CD14-positive monocyte (primary cell): ENCODE measurements at regions not wholly inside any gene's neighbourhood (a gene's known extent, or its start where the extent isn't known, plus 50 kb on each side); places are given as distances from the start of the nearest gene placed in this dataset.
A peak's percentile ranks its signal among the peaks of the same experiment; 100 is the strongest.
"Not testable (repeated sequence)": the region's sequence is repeated elsewhere in the genome, so short reads cannot be mapped to it uniquely, and the experiment has no call there.

ENCODE experiments used
- DNase-seq, 3 donors: peaks; one replicate each; pipeline ENCODE4 v3.0.0-alpha.2; 2011 to 2022
- H2AFZ ChIP-seq: 2 replicates; pipeline ENCODE4 v1.6.0; 2012; ENCODE audit warnings: mild to moderate bottlenecking, low read depth, low read length, inconsistent platforms; ENCODE audit not compliant: insufficient read depth, poor library complexity, severe bottlenecking
- H3K27ac ChIP-seq, 2 donors: 1 replicate in 1 of 2; 2 replicates in 1 of 2; pipeline ENCODE4 v1.5.1; 2012 to 2013; ENCODE audit warnings: low read length in 2 of 2, control low read depth in 1 of 2, inconsistent platforms in 1 of 2, low read depth in 1 of 2, mild to moderate bottlenecking in 1 of 2
- H3K27me3 ChIP-seq, 2 donors: one replicate each; pipeline versions ENCODE4 v1.6.0 to v1.6.1; 2011 to 2013; ENCODE audit warnings: low read length in 2 of 2; ENCODE audit not compliant: control insufficient read depth in 2 of 2, insufficient read depth in 2 of 2
- H3K36me3 ChIP-seq, 2 donors: replicated peaks in 1 of 2; 1 replicate in 1 of 2; 2 replicates in 1 of 2; pipeline versions ENCODE4 v1.5.1 to v1.6.1; 2012 to 2013; ENCODE audit warnings: low read length in 2 of 2, control low read depth in 1 of 2, inconsistent platforms in 1 of 2, mild to moderate bottlenecking in 1 of 2; ENCODE audit not compliant: insufficient read depth in 2 of 2, control insufficient read depth in 1 of 2
- H3K4me1 ChIP-seq, 2 donors: 1 replicate in 1 of 2; 2 replicates in 1 of 2; pipeline versions ENCODE4 v1.5.1 to v1.6.1; 2012 to 2013; ENCODE audit warnings: low read length in 2 of 2, control low read depth in 1 of 2, inconsistent platforms in 1 of 2, mild to moderate bottlenecking in 1 of 2, moderate library complexity in 1 of 2; ENCODE audit not compliant: insufficient read depth in 2 of 2, control insufficient read depth in 1 of 2
- H3K4me2 ChIP-seq: replicated peaks from 2 replicates; pipeline ENCODE3; 2012; ENCODE audit warnings: low read length, moderate library complexity, mild to moderate bottlenecking; ENCODE audit not compliant: poor library complexity, severe bottlenecking; ENCODE audit errors: extremely low read depth
- H3K4me3 ChIP-seq, 3 experiments: fragments of 200-600 bp in 1 of 3; sonication (generic) in 1 of 3; replicated peaks in 1 of 3; 1 replicate in 2 of 3; 2 replicates in 1 of 3; pipeline ENCODE4 v1.5.1; 2011 to 2013; ENCODE audit warnings: low read length in 3 of 3, mild to moderate bottlenecking in 3 of 3, control low read depth in 2 of 3, low read depth in 2 of 3, inconsistent platforms in 1 of 3, moderate library complexity in 1 of 3
- H3K79me2 ChIP-seq: 2 replicates; pipeline ENCODE4 v1.6.0; 2012; ENCODE audit warnings: mild to moderate bottlenecking, control low read depth, inconsistent platforms, low read length, moderate library complexity; ENCODE audit not compliant: insufficient read depth
- H3K9ac ChIP-seq: 2 replicates; pipeline ENCODE4 v1.6.0; 2017; ENCODE audit warnings: low read length, mild to moderate bottlenecking; ENCODE audit not compliant: insufficient read depth, poor library complexity, severe bottlenecking
- H3K9me3 ChIP-seq, 2 donors: replicated peaks in 1 of 2; 1 replicate in 1 of 2; 2 replicates in 1 of 2; pipeline versions ENCODE4 v1.5.1 to v1.6.1; 2012 to 2013; ENCODE audit warnings: low read length in 2 of 2, control low read depth in 1 of 2; ENCODE audit not compliant: control insufficient read depth in 1 of 2, insufficient read depth in 1 of 2
- H4K20me1 ChIP-seq: 2 replicates; pipeline ENCODE4 v1.6.0; 2012; ENCODE audit warnings: mild to moderate bottlenecking, low read length, control low read depth, moderate library complexity; ENCODE audit not compliant: insufficient read depth
- H3K27ac Mint-ChIP-seq, 7 donors: one replicate each; pipeline ENCODE4 v1.8.0; 2020; ENCODE audit warnings: mild to moderate bottlenecking in 7 of 7, mixed read lengths in 7 of 7, moderate library complexity in 6 of 7, inconsistent platforms in 2 of 7
- H3K27me3 Mint-ChIP-seq, 3 donors: one replicate each; pipeline ENCODE4 v1.8.0; 2021 to 2022; ENCODE audit warnings: low read depth in 3 of 3, mild to moderate bottlenecking in 3 of 3, mixed read lengths in 3 of 3, moderate library complexity in 3 of 3, inconsistent platforms in 1 of 3
- H3K36me3 Mint-ChIP-seq, 2 donors: one replicate each; pipeline ENCODE4 v1.8.0; 2020; ENCODE audit warnings: mixed read lengths in 2 of 2, inconsistent platforms in 1 of 2, mild to moderate bottlenecking in 1 of 2
- H3K4me1 Mint-ChIP-seq: one replicate; pipeline ENCODE4 v1.8.0; 2020; ENCODE audit warnings: mild to moderate bottlenecking, mixed read lengths
- H3K4me3 Mint-ChIP-seq, 2 donors: one replicate each; pipeline ENCODE4 v1.8.0; 2020; ENCODE audit warnings: mild to moderate bottlenecking in 2 of 2, mixed read lengths in 2 of 2, moderate library complexity in 1 of 2
- H3K9me3 Mint-ChIP-seq, 7 donors: one replicate each; pipeline ENCODE4 v1.8.0; 2020 to 2022; ENCODE audit warnings: mixed read lengths in 7 of 7, mild to moderate bottlenecking in 6 of 7, moderate library complexity in 6 of 7, inconsistent platforms in 2 of 7
- WGBS: methylation state at CpG from one replicate; pipeline ENCODE4 v1.1.5; 2013; ENCODE audit warnings: missing lambda C conversion rate; ENCODE audit not compliant: insufficient coverage; 5-methylcytosine and 5-hydroxymethylcytosine counted together
- intact Hi-C, 2 donors: fragments of 100-400 bp; cut with micrococcal nuclease; formaldehyde crosslinking; loops; one replicate each; pipeline versions ENCODE4 v1.15.0 to v1.15.1; 2023
- TF ChIP-seq, protein P1 (sequence below): fragments of 200-600 bp; IDR thresholded peaks from one replicate; pipeline ENCODE4 v1.8.0; 2022; ENCODE audit warnings: antibody characterized with exemption, mild to moderate bottlenecking

DNA sequence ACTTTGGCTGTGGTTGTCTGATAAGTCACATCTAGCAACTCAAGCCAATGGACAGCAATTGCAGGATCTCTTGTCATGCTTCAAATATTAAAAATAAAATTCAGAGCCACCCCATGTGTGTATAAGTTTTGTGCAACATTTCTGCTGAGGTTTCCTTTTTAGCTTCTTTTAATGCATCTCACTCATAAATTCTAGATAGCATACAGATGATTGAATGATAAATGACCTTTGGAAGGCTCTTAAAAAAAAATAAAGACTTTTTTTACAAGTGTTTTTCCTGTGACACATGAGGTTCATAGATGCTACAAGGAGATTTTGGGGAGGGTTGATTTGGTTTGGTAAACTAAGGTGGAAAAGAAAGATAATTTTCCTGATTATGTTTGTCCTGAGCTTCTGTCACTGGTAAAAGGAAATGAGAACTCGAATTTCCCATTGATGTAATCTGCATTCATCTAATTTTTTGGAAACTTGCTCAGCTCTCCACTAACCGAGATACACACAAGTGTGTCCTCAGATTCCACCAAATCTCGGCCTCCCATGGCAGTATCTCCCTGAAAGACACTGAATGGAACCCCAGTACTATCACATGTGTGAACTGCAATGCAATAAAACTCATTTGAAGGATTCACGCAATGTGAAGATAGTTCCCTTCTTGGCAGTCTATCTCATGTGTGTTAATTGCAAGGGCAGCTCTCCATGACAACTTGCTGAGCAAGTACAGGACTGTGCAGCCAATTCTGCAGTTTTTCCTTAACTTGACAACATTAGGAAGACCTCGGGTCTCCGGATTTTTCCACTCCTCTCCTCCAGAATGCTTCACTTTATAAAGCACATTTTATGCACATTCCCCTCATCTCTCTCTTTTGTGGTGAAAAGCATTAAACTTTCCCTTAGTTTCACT lies 185.4 kb upstream of the PFKP start:
- Histone ChIP-seq H3K36me3 (no peaks in the 10 kb centered on the region), H3K4me3 (no peak overlapping the region), H3K4me1 (peaks cover 13 to 20% of the 10 kb centered on the region in 2 donors), H4K20me1 (no peaks in the 10 kb centered on the region), H3K27me3 (no peaks in the 10 kb centered on the region), H3K9ac (no peak overlapping the region), H3K9me3 (no peaks in the 10 kb centered on the region), H3K79me2 (no peaks in the 10 kb centered on the region), H3K4me2 (no peak overlapping the region), H2AFZ (no peak overlapping the region), H3K27ac (no peak overlapping the region)
- TF ChIP-seq, protein P1, sequence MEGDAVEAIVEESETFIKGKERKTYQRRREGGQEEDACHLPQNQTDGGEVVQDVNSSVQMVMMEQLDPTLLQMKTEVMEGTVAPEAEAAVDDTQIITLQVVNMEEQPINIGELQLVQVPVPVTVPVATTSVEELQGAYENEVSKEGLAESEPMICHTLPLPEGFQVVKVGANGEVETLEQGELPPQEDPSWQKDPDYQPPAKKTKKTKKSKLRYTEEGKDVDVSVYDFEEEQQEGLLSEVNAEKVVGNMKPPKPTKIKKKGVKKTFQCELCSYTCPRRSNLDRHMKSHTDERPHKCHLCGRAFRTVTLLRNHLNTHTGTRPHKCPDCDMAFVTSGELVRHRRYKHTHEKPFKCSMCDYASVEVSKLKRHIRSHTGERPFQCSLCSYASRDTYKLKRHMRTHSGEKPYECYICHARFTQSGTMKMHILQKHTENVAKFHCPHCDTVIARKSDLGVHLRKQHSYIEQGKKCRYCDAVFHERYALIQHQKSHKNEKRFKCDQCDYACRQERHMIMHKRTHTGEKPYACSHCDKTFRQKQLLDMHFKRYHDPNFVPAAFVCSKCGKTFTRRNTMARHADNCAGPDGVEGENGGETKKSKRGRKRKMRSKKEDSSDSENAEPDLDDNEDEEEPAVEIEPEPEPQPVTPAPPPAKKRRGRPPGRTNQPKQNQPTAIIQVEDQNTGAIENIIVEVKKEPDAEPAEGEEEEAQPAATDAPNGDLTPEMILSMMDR, result no peak
- Mint-ChIP-seq H3K27ac (no peak overlapping the region), H3K36me3 (no peaks in the 10 kb centered on the region), H3K4me1 (peaks cover 12% of the 10 kb centered on the region), H3K9me3 (peaks cover 0 to 4% (median 0%) of the 10 kb centered on the region in 7 donors), H3K27me3 (peaks cover 1 to 3% (median 1%) of the 10 kb centered on the region in 3 donors), H3K4me3 (peak overlapping the region in 1 of 2 donors; percentile 3)
- no peak for DNase-seq
- WGBS, result 94% methylated on average over 4 of the region's 6 CpGs
- intact Hi-C loops, result no loop called here

DNA sequence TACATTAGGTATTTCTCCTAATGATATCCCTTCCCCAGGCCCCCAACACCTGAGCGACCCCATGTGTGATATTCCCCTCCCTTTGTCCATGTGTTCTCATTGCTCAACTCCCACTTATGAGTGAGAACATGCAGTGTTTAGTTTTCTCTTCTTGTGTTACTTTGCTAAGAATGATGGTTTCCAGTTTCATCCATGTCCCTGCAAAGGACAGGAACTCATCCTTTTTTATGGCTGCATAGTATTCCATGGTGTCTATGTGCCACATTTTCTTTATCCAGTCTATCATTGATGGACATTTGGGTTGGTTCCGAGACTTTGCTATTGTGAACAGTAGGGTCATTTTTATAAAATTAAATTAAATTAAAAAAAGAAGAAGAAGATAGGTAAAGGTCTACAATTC lies 187.3 kb upstream of the PFKP start:
- H3K4me2 ChIP-seq, H3K27me3 ChIP-seq, H3K27ac Mint-ChIP-seq, H3K9ac ChIP-seq, H3K4me1 Mint-ChIP-seq, H4K20me1 ChIP-seq, H3K27me3 Mint-ChIP-seq, H3K4me3 Mint-ChIP-seq, H3K9me3 ChIP-seq, H3K36me3 Mint-ChIP-seq, H3K79me2 ChIP-seq, intact Hi-C loops, H2AFZ ChIP-seq, H3K4me1 ChIP-seq, H3K4me3 ChIP-seq, H3K27ac ChIP-seq, DNase-seq, H3K9me3 Mint-ChIP-seq, H3K36me3 ChIP-seq: not testable (repeated sequence)
- no CpG with 5 or more reads among the region's 2 CpGs for WGBS
